SK-N-MC (cell line): ENCODE measurements at regions not wholly inside any gene's neighbourhood (a gene's known extent, or its start where the extent isn't known, plus 50 kb on each side); places are given as distances from the start of the nearest gene placed in this dataset.
"Not testable (repeated sequence)": the region's sequence is repeated elsewhere in the genome, so short reads cannot be mapped to it uniquely, and the experiment has no call there.

Experiments
- DNase-seq: peaks from one replicate; pipeline ENCODE4 v3.0.0-alpha.2; 2011; ENCODE audit warnings: low read depth, low spot score
- H3K27ac ChIP-seq: fragments of 200-600 bp; sonication (generic); 2 replicates; pipeline ENCODE4 v1.5.1; 2016; ENCODE audit warnings: mixed run types
- H3K36me3 ChIP-seq: fragments of 200-600 bp; sonication (generic); 2 replicates; pipeline ENCODE4 v1.6.1; 2017; ENCODE audit warnings: antibody characterized with exemption, low read length, mixed read lengths; ENCODE audit not compliant: insufficient read depth
- H3K4me3 ChIP-seq: fragments of 200-600 bp; sonication (generic); 2 replicates; pipeline ENCODE4 v1.5.1; 2016
- H3K9ac ChIP-seq: fragments of 200-600 bp; sonication (generic); 2 replicates; pipeline ENCODE4 v1.8.0; 2017; ENCODE audit warnings: mixed run types, mixed read lengths; ENCODE audit not compliant: insufficient read length
- H3K9me3 ChIP-seq: fragments of 200-600 bp; sonication (generic); 2 replicates; pipeline ENCODE4 v1.6.1; 2017; ENCODE audit warnings: low read depth, mild to moderate bottlenecking, antibody characterized with exemption, low read length, moderate library complexity, mixed read lengths
- EZH2 ChIP-seq: fragments of 200-600 bp; sonication (generic); IDR thresholded peaks from one replicate; pipeline ENCODE4 v1.6.1; 2017; ENCODE audit warnings: antibody characterized with exemption
- FOXP2 ChIP-seq: optimal IDR thresholded peaks from 2 replicates; pipeline ENCODE3; 2011; ENCODE audit warnings: mild to moderate bottlenecking, moderate library complexity; ENCODE audit not compliant: insufficient read depth; ENCODE audit errors: extremely low read length, control extremely low read depth
- POLR2AphosphoS5 ChIP-seq: IDR thresholded peaks from 2 replicates; pipeline ENCODE4 v1.6.1; 2012; ENCODE audit warnings: mild to moderate bottlenecking, low read depth, low read length, borderline replicate concordance

- H3K27ac ChIP-seq: no peak overlapping the region
- H3K9me3 ChIP-seq: no peaks in the 10 kb centered on the region
- H3K36me3 ChIP-seq: no peaks in the 10 kb centered on the region
Observed at GRCh38 chr12:30166006-30166795, 382.5 kb upstream of the TMTC1 start.

GRCh38 chr12:30164382-30165318 is 380.9 kb upstream of the TMTC1 start:
- TF ChIP-seq EZH2: no peak
- TF ChIP-seq POLR2AphosphoS5: no peak
- TF ChIP-seq FOXP2: no peak
- no peak overlapping the region for H3K27ac ChIP-seq
- no peak overlapping the region for H3K4me3 ChIP-seq
- no peaks in the 10 kb centered on the region for H3K36me3 ChIP-seq
- H3K9me3 ChIP-seq: no peaks in the 10 kb centered on the region
- DNase-seq: no peak
- no peak overlapping the region for H3K9ac ChIP-seq

More at GRCh38 chr12:30166006-30166795, 382.5 kb upstream of the TMTC1 start:
- no peak for DNase-seq
- Histone ChIP-seq H3K4me3 (no peak overlapping the region), H3K9ac (no peak overlapping the region)
- no peak for TF ChIP-seq POLR2AphosphoS5
- no peak for TF ChIP-seq EZH2
- TF ChIP-seq FOXP2: no peak

GRCh38 chr12:30156833-30157232 is 373.1 kb upstream of the TMTC1 start:
- H3K27ac ChIP-seq, H3K36me3 ChIP-seq, H3K9ac ChIP-seq, H3K9me3 ChIP-seq, DNase-seq, H3K4me3 ChIP-seq: not testable (repeated sequence)

GRCh38 chr12:30155001-30155730 is 371.4 kb upstream of the TMTC1 start:
- no peak for TF ChIP-seq POLR2AphosphoS5
- no peak for TF ChIP-seq EZH2
- TF ChIP-seq FOXP2: no peak
- Histone ChIP-seq H3K4me3 (no peak overlapping the region), H3K9ac (no peak overlapping the region), H3K27ac (no peak overlapping the region), H3K36me3 (no peaks in the 10 kb centered on the region), H3K9me3 (no peaks in the 10 kb centered on the region)
- no peak for DNase-seq

GRCh38 chr12:30153981-30154380 is 370.2 kb upstream of the TMTC1 start:
- H3K36me3 ChIP-seq: no peaks in the 10 kb centered on the region
- DNase-seq: no peak
- no peak overlapping the region for H3K4me3 ChIP-seq
- H3K9ac ChIP-seq: no peak overlapping the region
- no peaks in the 10 kb centered on the region for H3K9me3 ChIP-seq
- TF ChIP-seq EZH2 (no peak), FOXP2 (no peak), POLR2AphosphoS5 (no peak)
- H3K27ac ChIP-seq: no peak overlapping the region

- no peaks in the 10 kb centered on the region for H3K9me3 ChIP-seq
- DNase-seq: no peak
- no peak overlapping the region for H3K4me3 ChIP-seq
- H3K36me3 ChIP-seq: no peaks in the 10 kb centered on the region
- no peak overlapping the region for H3K27ac ChIP-seq
- H3K9ac ChIP-seq: no peak overlapping the region
- no peak for TF ChIP-seq FOXP2
- TF ChIP-seq EZH2: no peak
- TF ChIP-seq POLR2AphosphoS5: no peak
Observed at GRCh38 chr12:30152705-30153104, 369.0 kb upstream of the TMTC1 start.

GRCh38 chr12:30151831-30152230 is 368.1 kb upstream of the TMTC1 start:
- DNase-seq: no peak
- H3K9me3 ChIP-seq: no peaks in the 10 kb centered on the region

GRCh38 chr12:30146561-30146960 is 362.8 kb upstream of the TMTC1 start:
- Histone ChIP-seq H3K27ac (no peak overlapping the region), H3K9ac (no peak overlapping the region), H3K9me3 (no peaks in the 10 kb centered on the region), H3K4me3 (no peak overlapping the region), H3K36me3 (no peaks in the 10 kb centered on the region)
- TF ChIP-seq POLR2AphosphoS5 (no peak), FOXP2 (no peak), EZH2 (no peak)
- DNase-seq: no peak

More at GRCh38 chr12:30151831-30152230, 368.1 kb upstream of the TMTC1 start:
- Histone ChIP-seq H3K9ac (no peak overlapping the region), H3K27ac (no peak overlapping the region), H3K36me3 (no peaks in the 10 kb centered on the region), H3K4me3 (no peak overlapping the region)
- TF ChIP-seq FOXP2 (no peak), POLR2AphosphoS5 (no peak), EZH2 (no peak)
